ENCODE measurements at regions not wholly inside any gene's neighbourhood (a gene's known extent, or its start where the extent isn't known, plus 50 kb on each side); places are given as distances from the start of the nearest gene placed in this dataset.

GRCh38 chr15:87763837-87764236 lies 492.7 kb downstream of the NTRK3 start:
- TF ChIP-seq ELF4 (IDR thresholded peaks at IDR 0.05), result no peak
- TF ChIP-seq FOXM1 (IDR thresholded peaks at IDR 0.05; ENCODE audit: borderline replicate concordance), result no peak
- TF ChIP-seq SP1 (IDR thresholded peaks at IDR 0.05), result no peak
- TF ChIP-seq ARNT (IDR thresholded peaks at IDR 0.05), result no peak
- no peak for TF ChIP-seq FOXK2 (IDR thresholded peaks at IDR 0.05)
- TF ChIP-seq NFRKB (IDR thresholded peaks at IDR 0.05), result no peak
- TF ChIP-seq ZNF384 (IDR thresholded peaks at IDR 0.05), result no peak
